HG03108 (cell line): ENCODE measurements at regions not wholly inside any gene's neighbourhood (a gene's known extent, or its start where the extent isn't known, plus 50 kb on each side); places are given as distances from the start of the nearest gene placed in this dataset.
"Not testable (repeated sequence)": the region's sequence is repeated elsewhere in the genome, so short reads cannot be mapped to it uniquely, and the experiment has no call there.

Source experiments
- ATAC-seq: cut with Tn5 transposase; IDR thresholded peaks from one replicate; pipeline ENCODE4 v1.9.1; 2021; ENCODE audit warnings: moderate library complexity; ENCODE audit not compliant: unreplicated experiment

GRCh38 chr17:70426752-70427151 lies 257.4 kb downstream of the KCNJ2 start:
- no peak for ATAC-seq

DNA sequence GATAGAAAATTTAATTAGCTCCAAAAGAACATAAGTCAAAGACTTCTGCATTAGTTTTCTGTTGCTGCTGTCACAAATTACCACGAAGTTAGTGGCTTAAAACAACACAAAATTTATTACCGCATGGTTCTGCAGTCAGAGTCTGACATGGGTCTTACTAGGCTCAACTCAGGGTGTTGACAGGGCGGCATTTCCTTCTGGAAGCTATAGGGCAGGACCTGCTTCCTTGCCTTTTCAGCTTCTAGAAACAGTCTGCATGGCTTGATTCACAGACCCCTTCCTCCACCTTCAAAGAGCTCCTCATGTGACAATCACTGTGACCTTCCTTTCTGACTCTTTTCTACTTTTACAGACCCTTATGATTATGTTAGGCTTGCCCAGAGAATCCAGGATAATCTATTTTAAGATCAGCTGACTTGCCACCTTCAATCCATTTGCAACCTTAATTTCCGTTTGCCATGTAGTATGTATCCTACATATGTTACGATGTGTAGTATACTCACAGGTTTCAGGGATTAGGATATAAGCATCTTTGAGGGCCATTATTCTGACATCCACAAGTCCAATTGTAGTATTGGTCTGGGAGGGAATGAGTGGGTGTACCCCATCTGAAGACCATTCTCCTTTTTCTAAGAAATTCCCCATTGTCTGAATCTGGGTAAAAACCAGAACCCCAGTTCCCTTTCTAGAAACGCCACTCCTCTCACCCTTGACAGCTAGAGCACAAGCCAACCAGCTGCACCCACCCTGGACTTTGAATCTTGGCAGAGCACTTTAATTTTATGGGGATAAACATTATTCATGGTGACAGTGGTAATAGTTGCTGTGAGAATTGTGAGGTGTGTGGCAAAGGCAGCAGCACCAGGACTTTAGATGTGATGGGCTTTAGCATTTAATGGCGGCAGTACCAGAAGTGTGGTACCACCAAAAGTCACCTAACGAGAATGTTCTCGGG lies 265.5 kb downstream of the KCNJ2 start:
- no peak for ATAC-seq

DNA sequence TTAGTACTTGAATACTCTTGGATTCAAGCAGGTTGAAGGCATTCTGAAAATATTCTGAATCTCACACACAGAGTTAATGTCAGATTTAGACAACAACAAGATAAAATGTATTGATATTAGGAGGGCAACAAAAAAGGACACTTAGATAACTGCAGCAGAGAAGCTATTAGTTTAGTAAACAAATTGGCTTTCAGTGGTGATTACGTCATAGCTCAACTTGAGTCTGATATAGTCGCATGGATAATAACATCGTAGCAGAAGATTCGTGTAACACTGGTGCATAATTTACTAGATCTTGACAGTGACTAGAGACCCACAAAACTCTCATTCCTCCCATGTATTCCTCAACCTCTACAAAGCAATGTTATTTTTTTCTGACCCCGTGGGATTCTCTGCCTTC lies 268.3 kb downstream of the KCNJ2 start:
- ATAC-seq = no peak

DNA sequence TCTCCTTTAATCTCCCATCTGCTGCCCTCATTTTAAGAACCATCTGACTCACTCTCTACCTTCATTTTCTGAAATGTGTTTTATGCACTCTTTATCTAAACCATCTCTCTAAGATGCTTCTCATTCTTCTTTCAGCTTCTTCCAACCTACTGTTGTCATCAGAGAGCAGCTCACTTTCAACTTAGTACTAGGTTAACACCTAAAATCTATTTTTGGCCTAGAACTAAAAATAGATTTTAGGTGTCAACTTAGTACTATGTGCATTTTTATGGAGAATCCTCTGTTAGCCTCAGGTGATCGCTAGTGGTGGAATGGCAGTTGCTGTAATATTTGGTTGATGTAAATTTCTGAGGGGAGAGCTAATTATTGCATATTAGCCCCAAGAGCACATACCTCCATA lies 277.1 kb downstream of the KCNJ2 start:
- no peak for ATAC-seq

DNA sequence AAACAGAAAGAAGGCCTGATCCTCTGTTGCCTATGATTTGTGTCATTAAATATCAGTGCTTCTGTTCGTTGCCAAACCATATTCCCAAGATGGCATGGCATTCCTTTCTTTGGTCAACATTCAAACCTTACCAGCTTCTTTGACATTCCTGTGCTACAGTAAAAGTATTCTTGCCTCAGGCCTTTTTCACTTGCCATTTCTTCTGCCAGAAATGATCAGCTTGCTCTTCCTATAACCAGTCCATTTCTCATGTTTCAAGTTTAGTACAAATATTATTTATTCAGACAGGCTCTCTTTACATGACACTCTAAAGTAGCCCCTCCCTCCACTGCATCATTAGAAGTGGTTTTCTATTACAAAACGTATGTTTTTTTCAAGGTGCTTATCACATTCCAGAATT lies 278.3 kb downstream of the KCNJ2 start:
- ATAC-seq = no peak

DNA sequence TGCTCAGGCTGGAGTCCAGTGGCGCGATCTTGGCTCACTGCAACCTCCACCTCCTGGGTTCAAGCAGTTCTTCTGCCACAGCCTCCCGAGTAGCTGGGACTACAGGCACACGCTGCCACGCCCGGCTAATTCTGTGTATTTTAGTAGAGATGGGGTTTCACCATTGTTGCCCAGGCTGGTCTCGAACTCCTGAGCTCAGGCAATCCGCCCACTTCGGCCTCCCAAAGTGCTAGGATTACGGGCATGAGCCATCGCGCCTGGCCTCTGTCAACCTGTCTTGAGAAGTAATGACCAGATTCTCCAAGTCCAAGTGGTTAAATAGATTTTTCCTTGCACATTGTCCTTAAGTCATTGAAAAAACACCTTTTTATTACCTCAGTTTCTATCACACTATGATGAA lies 283.7 kb downstream of the KCNJ2 start:
- not testable (repeated sequence) for ATAC-seq

GRCh38 chr17:70454377-70454776 lies 285.0 kb downstream of the KCNJ2 start:
- no peak for ATAC-seq

- no peak for ATAC-seq
Measured at GRCh38 chr17:70454908-70455307, 285.6 kb downstream of the KCNJ2 start.

- ATAC-seq = no peak
Measured at GRCh38 chr17:70464995-70465394, 295.7 kb downstream of the KCNJ2 start.

DNA sequence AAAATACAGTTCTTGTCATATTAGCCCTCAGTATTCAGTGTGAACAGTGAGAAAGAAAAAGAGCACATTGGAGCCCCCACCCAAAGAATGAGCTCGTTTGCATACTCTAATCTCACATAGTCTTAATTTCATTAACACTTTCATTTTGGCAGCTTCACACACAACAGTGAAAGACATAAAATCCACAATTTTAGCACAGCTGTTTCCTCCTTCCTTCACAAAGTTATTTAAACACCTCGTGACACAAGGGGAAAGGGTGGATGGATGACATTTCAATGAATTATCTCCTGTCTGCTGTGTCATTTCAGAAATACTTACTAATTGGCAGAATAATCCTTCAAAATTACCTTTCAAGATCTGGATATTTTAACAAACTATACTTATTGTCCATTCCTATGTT lies 299.3 kb downstream of the KCNJ2 start:
- no peak for ATAC-seq

- ATAC-seq = no peak
Measured at GRCh38 chr17:70473049-70473448, 303.7 kb downstream of the KCNJ2 start.

- no peak for ATAC-seq
Measured at GRCh38 chr17:70476368-70476767, 307.0 kb downstream of the KCNJ2 start.

DNA sequence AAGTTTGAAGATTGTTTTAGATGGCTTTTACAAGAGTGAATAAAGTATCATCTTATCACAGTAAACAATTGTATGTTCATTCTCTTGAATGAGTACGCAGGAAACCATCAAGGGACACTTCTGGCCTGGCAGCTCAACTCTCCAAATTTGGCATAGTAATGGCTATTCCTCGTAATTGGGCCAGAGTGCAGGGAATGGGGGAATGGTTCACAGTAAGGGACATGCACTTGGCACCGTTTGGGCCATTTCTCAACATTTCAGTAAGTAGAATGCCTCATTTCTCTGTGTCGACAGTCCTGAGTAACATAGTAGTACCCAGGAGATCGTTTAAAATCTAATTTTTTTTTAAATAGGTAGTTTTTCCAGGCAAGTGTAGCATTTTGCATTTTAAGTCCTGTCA lies 309.6 kb downstream of the KCNJ2 start:
- ATAC-seq = no peak

DNA sequence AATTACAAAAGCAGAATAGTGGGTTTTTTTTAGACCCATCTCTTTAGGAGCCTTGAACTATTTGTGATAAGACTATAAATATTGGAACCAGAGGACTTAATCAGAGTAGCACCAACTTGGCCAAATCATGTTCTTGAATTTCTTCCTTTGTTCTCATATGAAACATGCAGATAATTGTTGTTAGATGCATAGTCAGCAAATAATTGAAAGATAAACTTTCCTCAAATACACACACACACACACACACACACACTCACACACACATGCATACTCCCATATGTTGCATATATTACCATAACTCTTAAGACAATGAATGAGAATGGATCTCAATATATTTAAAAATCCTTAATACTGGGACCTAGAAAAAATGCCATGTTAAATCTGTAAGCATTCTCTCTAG lies 310.4 kb downstream of the KCNJ2 start:
- no peak for ATAC-seq

DNA sequence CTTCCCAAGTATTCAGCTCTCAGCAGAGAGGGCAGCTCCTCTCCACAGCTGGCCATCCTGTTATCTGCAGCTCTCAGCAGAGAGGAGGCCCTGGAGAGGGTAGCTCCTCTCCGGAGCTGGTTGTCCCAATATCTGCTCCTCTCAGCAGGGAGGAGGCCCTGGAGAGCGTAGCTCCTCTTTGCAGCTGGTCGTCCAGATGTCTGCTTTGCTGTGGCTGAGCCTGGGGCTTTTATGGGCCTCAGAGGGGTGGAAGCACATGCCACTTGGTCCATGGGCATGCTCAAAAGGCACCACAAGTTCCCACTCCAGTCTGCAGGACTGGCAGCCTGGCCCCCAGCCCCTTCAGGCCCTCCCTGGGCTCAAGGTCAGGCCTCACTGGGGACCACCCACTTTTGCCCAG lies 314.3 kb downstream of the KCNJ2 start:
- no peak for ATAC-seq

DNA sequence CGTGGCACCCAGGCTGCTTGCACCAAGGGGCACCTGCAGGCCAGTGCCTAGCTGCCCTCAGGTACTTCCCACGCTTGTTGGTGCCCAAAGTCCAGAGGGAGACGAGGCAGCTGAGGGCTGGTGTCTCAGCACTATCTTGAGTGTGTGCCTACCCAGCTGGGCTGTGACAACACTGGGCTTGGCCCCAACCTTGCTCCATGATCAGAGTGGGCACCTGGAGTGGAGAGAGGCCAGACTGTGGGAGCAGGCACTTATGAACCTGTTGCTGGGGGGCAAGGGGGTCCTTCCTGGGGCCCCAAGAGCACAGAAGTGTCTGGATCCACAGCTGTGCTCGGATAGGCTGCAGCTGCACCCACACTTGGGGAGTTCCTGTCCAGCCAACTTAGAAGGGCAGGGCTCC lies 314.7 kb downstream of the KCNJ2 start:
- ATAC-seq = no peak

DNA sequence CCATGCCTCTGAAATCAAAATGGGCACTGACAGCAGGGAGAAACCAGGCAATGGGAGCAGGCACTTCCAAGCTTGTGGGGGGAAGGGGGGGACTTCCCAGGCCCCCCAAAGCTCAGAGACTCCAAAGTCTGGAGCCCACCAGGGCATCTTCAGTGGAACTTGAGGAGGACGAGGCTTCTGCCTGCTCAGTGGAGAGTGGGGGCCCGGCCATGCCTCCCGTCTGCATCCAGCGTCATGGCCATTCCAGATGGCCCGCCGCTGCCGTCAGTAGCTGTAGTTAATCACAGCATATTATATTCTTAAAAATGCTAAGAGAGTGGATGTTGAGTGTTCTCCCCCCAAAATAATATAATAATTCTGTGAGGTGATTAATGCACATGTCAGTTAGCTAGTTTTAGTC lies 315.2 kb downstream of the KCNJ2 start:
- no peak for ATAC-seq

DNA sequence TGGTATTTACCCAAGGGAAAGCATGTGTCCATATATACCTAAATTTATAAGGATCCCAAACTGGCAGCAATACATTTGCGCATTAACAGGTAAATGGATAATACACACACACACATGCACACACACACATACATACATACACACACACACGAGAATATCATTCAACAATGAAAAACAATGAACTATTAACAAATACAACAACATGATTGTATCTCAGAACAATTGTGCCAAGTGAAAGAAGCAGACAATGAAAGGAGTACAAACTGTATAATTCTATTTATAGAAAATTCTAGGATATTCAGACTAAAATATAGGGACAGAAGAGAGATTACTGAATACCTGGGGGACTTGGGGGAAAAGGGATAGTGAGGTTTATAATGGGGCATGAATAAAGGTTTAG lies 323.0 kb downstream of the KCNJ2 start:
- ATAC-seq = no peak

- ATAC-seq = no peak
Measured at GRCh38 chr17:70493277-70493874, 324.0 kb downstream of the KCNJ2 start.

- ATAC-seq = no peak
Measured at GRCh38 chr17:70498631-70499030, 329.3 kb downstream of the KCNJ2 start.

DNA sequence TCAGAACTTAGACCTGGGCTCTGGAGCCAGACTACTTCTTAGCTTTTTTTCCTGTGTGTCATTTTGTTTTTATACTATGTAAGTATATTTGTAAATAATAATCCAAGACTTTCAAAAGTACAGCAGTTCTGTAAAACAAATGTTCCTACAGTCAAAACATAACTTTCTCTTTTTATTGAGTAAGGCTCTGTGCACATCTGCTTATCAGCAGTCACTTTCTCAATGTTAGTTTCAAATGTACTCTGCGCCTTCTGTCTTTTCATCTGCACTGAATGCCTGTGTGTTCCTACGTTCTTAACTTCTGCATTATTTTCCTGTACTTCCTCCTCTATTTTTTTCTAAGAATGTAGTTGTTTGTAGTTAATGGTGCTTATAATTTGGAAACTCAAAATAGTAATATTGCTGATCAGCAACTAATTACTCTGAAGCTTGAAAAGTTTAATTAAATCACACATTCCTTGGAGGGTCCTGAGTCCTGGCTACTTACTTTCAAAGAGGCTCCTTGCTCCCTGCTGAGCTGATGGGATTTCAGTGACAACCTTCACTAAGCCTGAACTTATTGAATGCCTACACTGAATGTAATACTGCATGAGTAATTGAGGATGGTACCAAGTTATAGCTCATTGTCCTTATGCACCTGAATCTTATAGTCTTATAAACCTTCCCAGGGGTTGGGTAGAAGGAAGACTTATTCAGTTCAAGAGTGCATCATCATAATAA lies 329.9 kb downstream of the KCNJ2 start:
- ATAC-seq = no peak

- no peak for ATAC-seq
Measured at GRCh38 chr17:70503449-70503848, 334.1 kb downstream of the KCNJ2 start.
